ENCODE measurements at regions not wholly inside any gene's neighbourhood (a gene's known extent, or its start where the extent isn't known, plus 50 kb on each side); places are given as distances from the start of the nearest gene placed in this dataset.

DNA sequence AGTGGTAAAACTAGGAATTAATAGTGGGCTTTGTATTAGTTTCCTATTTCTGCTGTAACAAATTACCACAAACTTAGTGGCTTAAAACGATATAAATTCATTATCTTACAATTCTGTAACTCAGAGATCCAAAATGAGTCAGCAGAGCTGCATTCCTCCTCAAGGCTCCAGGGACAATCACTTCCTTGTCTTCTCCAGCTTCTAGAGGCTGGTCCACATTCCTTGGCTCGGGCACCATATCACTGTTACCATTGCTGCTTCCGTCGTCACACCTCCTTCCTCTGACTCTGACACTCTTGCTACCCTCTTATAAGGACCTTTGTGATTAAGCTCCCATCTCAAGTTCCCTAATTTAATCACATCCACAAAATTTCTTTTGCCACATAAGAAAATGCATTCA, 567.8 kb upstream of the KLHL29 start:
- TF ChIP-seq POLR2AphosphoS5 (IDR thresholded peaks at IDR 0.05; ENCODE audit: borderline replicate concordance, low read depth, low read length): no peak
- TF ChIP-seq EZH2 (IDR thresholded peaks at IDR 0.05): no peak

Data from SK-N-MC (cell line).